Inferior parietal cortex (tissue), 1 donor: ENCODE measurements at regions not wholly inside any gene's neighbourhood (a gene's known extent, or its start where the extent isn't known, plus 50 kb on each side); places are given as distances from the start of the nearest gene placed in this dataset.
A peak's percentile ranks its signal among the peaks of the same experiment; 100 is the strongest.
"Not testable (repeated sequence)": the region's sequence is repeated elsewhere in the genome, so short reads cannot be mapped to it uniquely, and the experiment has no call there.

Experiments used
- DNase-seq: peaks from one replicate; pipeline ENCODE4 v3.0.0-alpha.2; 2016; ENCODE audit errors: extremely low spot score

- DNase-seq = no peak
Measured at GRCh38 chr20:11172881-11173280, 499.1 kb upstream of the JAG1 start.

GRCh38 chr20:11173916-11174315, 500.1 kb upstream of the JAG1 start:
- DNase-seq = no peak

- no peak for DNase-seq
Measured at GRCh38 chr20:11174861-11175260, 501.1 kb upstream of the JAG1 start.

- no peak for DNase-seq
Measured at GRCh38 chr20:11176431-11176830, 502.6 kb upstream of the JAG1 start.

- no peak for DNase-seq
Measured at GRCh38 chr20:11178946-11179654, 505.3 kb upstream of the JAG1 start.

GRCh38 chr20:11180186-11180585, 506.4 kb upstream of the JAG1 start:
- no peak for DNase-seq

GRCh38 chr20:11181129-11181528, 507.3 kb upstream of the JAG1 start:
- not testable (repeated sequence) for DNase-seq

GRCh38 chr20:11181966-11182365, 508.2 kb upstream of the JAG1 start:
- no peak for DNase-seq

- no peak for DNase-seq
Measured at GRCh38 chr20:11182720-11183119, 508.9 kb upstream of the JAG1 start.

GRCh38 chr20:11186301-11187008, 512.7 kb upstream of the JAG1 start:
- no peak for DNase-seq

GRCh38 chr20:11188843-11189603, 515.2 kb upstream of the JAG1 start:
- no peak for DNase-seq

GRCh38 chr20:11190741-11191140, 516.9 kb upstream of the JAG1 start:
- no peak for DNase-seq

GRCh38 chr20:11192106-11192505, 518.3 kb upstream of the JAG1 start:
- no peak for DNase-seq

GRCh38 chr20:11193241-11193640, 519.4 kb upstream of the JAG1 start:
- DNase-seq = no peak

- DNase-seq = no peak
Measured at GRCh38 chr20:11195169-11195568, 521.4 kb upstream of the JAG1 start.

GRCh38 chr20:11195899-11196558, 522.2 kb upstream of the JAG1 start:
- DNase-seq = no peak

GRCh38 chr20:11197851-11198250, 524.1 kb upstream of the JAG1 start:
- DNase-seq = no peak

GRCh38 chr20:11200423-11200822, 526.6 kb upstream of the JAG1 start:
- DNase-seq = no peak

- peak; percentile 68 for DNase-seq
Measured at GRCh38 chr20:11204926-11205768, 531.3 kb upstream of the JAG1 start.

- DNase-seq = no peak
Measured at GRCh38 chr20:11205769-11206362, 532.1 kb upstream of the JAG1 start.
